ENCODE measurements at regions not wholly inside any gene's neighbourhood (a gene's known extent, or its start where the extent isn't known, plus 50 kb on each side); places are given as distances from the start of the nearest gene placed in this dataset.

GRCh38 chr11:128180441-128181087 lies 406.8 kb downstream of the ETS1 start:
- H3K9me3 Mint-ChIP-seq (ENCODE audit: unreplicated experiment): peaks cover 12% of the 10 kb centered on the region
- peaks cover 60% of the 10 kb centered on the region for H3K4me1 Mint-ChIP-seq (ENCODE audit: unreplicated experiment)

DNA sequence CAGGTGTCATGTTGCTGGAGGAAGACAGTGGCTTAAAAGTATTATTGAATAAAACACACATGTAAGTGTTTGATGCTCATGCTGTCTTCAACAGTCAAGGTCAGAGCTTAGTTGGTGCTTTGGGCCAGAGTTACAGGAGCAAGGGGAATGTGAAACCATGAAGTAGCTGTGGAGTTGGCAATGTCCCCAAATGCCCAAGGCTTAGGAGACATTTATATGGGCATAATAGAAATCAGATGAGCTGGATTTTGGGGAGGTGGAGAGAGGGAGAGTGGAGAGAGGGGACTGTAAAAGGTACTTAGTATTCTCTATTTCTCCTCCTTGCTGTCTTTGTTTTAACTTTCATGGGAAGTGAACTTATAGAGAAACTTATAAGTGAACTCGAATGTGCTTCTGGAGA lies 407.8 kb downstream of the ETS1 start:
- peak overlapping the region; percentile 52 for H3K27ac Mint-ChIP-seq (ENCODE audit: unreplicated experiment)
- no peak overlapping the region for H3K4me3 Mint-ChIP-seq (ENCODE audit: unreplicated experiment)
- no peaks in the 10 kb centered on the region for H3K36me3 Mint-ChIP-seq (ENCODE audit: unreplicated experiment)
- no peak for TF ChIP-seq CTCF (IDR thresholded peaks at IDR 0.05)
- H3K9me3 Mint-ChIP-seq (ENCODE audit: unreplicated experiment): peaks cover 6% of the 10 kb centered on the region
- H3K27me3 Mint-ChIP-seq (ENCODE audit: unreplicated experiment): no peaks in the 10 kb centered on the region
- no peak for DNase-seq (ENCODE audit: extremely low spot score, unreplicated experiment)
- peaks cover 66% of the 10 kb centered on the region for H3K4me1 Mint-ChIP-seq (ENCODE audit: unreplicated experiment)

More at GRCh38 chr11:128180441-128181087, 406.8 kb downstream of the ETS1 start:
- Mint-ChIP-seq H3K36me3 (ENCODE audit: unreplicated experiment) (no peaks in the 10 kb centered on the region), H3K27ac (ENCODE audit: unreplicated experiment) (peak overlapping the region; percentile 84), H3K4me3 (ENCODE audit: unreplicated experiment) (no peak overlapping the region), H3K27me3 (ENCODE audit: unreplicated experiment) (no peaks in the 10 kb centered on the region)
- no peak for DNase-seq (ENCODE audit: extremely low spot score, unreplicated experiment)
- TF ChIP-seq CTCF (IDR thresholded peaks at IDR 0.05): no peak

DNA sequence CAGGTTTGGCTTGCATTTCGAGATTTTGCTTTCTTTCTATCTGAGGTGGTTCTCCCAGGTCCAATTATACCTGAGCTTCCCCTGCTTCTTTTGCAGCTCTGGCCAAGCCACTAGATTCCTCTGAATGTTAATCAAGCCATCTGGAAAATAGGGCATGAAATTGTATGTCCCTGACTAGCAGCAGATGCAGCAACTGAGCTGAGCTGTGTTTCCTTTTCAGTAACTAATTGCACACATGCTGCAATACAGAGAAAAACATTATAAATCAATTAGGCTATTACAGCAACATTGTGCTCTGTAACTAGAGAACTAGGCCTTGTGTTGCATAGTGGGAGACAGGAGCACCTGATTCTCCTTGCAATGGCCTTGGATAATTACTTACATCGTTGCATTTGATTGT lies 408.3 kb downstream of the ETS1 start:
- Mint-ChIP-seq H3K36me3 (ENCODE audit: unreplicated experiment) (no peaks in the 10 kb centered on the region), H3K4me3 (ENCODE audit: unreplicated experiment) (no peak overlapping the region), H3K27me3 (ENCODE audit: unreplicated experiment) (no peaks in the 10 kb centered on the region), H3K4me1 (ENCODE audit: unreplicated experiment) (peaks cover 69% of the 10 kb centered on the region), H3K27ac (ENCODE audit: unreplicated experiment) (no peak overlapping the region), H3K9me3 (ENCODE audit: unreplicated experiment) (peaks cover 1% of the 10 kb centered on the region)
- no peak for TF ChIP-seq CTCF (IDR thresholded peaks at IDR 0.05)
- DNase-seq (ENCODE audit: extremely low spot score, unreplicated experiment): no peak

DNA sequence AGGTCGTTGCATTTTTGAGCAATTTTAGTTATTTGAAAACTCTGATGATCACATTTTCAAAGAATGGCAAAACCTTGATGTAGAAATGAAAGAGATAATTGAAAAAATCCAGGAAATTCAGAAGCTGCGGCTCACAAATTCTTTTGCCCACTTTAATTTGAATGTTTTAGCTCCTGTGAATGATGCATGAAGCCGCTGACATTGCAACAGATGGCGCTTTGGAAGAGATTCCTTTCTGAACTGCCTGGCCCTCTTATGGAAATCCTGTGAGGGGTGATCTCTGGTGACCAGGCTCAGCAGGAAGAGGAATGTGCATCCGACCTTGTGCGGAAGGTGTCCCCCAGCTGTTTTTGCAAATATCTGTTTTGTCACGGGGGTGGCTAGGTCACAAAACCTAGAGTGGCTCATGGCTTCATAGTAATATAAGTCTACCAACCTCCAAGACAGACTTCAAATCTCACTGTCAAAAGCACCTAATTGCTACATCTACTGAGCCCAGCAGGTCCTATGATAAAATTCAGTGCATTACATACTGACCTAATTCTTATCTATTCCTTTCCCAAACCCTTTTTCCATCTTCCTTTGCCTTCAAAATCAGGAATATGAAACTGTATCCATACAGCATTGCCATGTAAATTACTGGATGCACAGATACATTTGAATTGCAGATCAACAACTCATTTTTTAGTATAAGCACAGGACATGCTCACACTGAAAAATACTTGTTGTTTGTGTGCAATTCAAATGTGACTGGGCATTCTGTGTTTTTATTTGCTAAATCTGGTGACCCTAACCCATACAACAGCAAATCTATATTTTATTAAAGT lies 412.7 kb downstream of the ETS1 start:
- Mint-ChIP-seq H3K27me3 (ENCODE audit: unreplicated experiment) (no peaks in the 10 kb centered on the region), H3K36me3 (ENCODE audit: unreplicated experiment) (no peaks in the 10 kb centered on the region), H3K27ac (ENCODE audit: unreplicated experiment) (peak overlapping the region; percentile 89), H3K4me1 (ENCODE audit: unreplicated experiment) (peaks cover 45% of the 10 kb centered on the region), H3K4me3 (ENCODE audit: unreplicated experiment) (no peak overlapping the region), H3K9me3 (ENCODE audit: unreplicated experiment) (no peaks in the 10 kb centered on the region)
- TF ChIP-seq CTCF (IDR thresholded peaks at IDR 0.05): peak; percentile 32
- DNase-seq (ENCODE audit: extremely low spot score, unreplicated experiment): no peak

Measured in osteocyte (in vitro differentiated cells).